ENCODE measurements at regions not wholly inside any gene's neighbourhood (a gene's known extent, or its start where the extent isn't known, plus 50 kb on each side); places are given as distances from the start of the nearest gene placed in this dataset.

DNA sequence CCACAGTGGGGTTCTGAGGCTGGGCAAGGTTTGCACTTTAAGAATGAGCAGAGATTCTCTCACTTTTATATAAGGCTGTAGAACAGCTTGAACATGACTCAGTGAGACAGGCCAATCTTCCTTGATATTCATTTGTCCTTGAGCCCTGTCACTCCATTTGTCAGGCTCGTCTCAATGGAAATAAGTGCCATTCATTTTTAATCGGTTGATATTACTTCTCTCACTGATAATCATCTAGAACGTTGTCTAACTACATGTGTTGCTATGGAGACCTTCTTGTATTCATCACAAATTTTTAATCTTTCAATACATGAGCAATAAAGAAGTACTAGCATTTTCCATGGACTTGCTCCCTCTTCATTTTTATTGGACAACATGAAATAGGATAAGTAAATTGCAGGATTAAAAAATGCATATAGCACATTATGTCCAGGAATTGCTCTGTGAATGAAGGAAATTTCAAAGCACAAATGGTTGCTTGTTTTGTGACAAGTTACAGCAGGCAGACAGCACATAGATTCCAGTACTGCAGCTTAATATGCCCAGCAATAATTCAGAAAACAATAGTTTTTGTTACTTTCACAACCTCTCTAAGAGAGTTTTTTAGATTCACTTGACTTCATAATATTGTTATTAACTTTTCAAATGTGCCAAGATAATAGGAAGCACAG is 1178.4 kb upstream of the ATXN8OS start:
- Histone ChIP-seq H3K27me3 (no peaks in the 10 kb centered on the region), H3K4me3 (no peak overlapping the region), H3K27ac (no peak overlapping the region), H3K4me1 (no peaks in the 10 kb centered on the region), H3K9me3 (no peaks in the 10 kb centered on the region), H3K36me3 (no peaks in the 10 kb centered on the region)
- intact Hi-C loops (cut with DNase I): loop anchor here in 6 of 10 donors (5.0 to 10.0 kb wide), 2 partner anchors 624 to 627 kb away; no protein-coding TSS in a partner anchor
- WGBS, 2 donors: 62 to 67% methylated on average over 3 of the region's 3 CpGs
- no peak for DNase-seq
- no peak for ATAC-seq
- TF ChIP-seq, protein P1, sequence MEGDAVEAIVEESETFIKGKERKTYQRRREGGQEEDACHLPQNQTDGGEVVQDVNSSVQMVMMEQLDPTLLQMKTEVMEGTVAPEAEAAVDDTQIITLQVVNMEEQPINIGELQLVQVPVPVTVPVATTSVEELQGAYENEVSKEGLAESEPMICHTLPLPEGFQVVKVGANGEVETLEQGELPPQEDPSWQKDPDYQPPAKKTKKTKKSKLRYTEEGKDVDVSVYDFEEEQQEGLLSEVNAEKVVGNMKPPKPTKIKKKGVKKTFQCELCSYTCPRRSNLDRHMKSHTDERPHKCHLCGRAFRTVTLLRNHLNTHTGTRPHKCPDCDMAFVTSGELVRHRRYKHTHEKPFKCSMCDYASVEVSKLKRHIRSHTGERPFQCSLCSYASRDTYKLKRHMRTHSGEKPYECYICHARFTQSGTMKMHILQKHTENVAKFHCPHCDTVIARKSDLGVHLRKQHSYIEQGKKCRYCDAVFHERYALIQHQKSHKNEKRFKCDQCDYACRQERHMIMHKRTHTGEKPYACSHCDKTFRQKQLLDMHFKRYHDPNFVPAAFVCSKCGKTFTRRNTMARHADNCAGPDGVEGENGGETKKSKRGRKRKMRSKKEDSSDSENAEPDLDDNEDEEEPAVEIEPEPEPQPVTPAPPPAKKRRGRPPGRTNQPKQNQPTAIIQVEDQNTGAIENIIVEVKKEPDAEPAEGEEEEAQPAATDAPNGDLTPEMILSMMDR (IDR thresholded peaks at IDR 0.05): no peak

DNA sequence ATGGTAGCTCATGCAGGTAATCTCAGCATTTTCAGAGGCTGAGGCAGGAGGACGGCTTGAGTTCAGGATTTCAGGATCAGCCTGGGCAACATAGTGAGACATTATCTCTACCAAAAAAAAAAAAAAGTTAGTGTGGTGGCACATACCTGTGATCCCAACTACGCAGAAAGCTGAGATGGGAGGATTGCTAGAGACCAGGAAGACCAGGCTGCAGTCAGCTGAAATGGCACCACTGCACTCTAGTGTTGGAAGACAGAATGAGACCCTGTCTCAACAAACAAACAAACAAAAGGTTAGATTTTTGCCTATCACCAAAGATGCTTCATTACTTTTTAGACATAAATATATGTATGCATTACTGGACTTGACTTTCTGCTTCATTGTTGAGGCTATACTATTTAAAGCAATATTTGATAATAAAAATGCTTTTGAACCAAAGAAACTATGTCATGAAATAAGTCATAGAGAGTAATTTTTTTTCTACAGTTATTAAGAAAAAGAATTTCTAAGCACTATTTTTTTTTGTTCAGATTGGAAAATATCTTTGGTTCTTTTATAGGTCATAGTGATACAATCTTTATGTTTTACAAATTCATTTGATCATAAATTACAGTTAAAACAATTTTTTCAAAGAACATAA is 1180.1 kb upstream of the ATXN8OS start:
- DNase-seq: no peak
- Histone ChIP-seq H3K4me1 (no peaks in the 10 kb centered on the region), H3K27me3 (no peaks in the 10 kb centered on the region), H3K36me3 (no peaks in the 10 kb centered on the region), H3K9me3 (peaks cover 0 to 8% (median 0%) of the 10 kb centered on the region in 11 donors), H3K4me3 (no peak overlapping the region), H3K27ac (no peak overlapping the region)
- TF ChIP-seq, protein P1 (IDR thresholded peaks at IDR 0.05): peak in 6 of 9 donors; percentile 18 to 38 (median 28)
- WGBS, 2 donors: 14 to 27% methylated on average over 2 of the region's 2 CpGs
- intact Hi-C loops (cut with DNase I): loop anchor here in 6 of 10 donors (5.0 to 10.0 kb wide), 2 partner anchors 623 to 625 kb away; no protein-coding TSS in a partner anchor
- ATAC-seq: no peak

DNA sequence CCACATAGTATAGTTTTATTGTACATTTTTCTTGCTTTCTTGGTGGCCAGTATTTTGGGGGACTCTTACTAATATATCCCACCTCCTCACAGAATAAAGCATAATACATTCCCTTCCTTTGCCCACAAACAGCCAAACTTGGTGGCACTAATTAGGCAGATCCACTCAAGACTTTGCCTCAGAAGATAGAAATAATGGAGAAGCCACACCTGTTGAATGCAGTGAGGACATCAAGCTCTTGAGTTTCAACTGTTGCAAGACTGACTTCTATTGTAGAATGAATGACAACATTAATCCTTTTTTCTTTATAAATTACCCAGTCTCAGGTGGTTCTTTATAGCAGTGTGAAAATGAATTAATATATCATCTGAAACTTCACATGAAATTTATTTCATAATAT is 1183.6 kb upstream of the ATXN8OS start:
- H3K4me1 ChIP-seq: no peaks in the 10 kb centered on the region
- no peaks in the 10 kb centered on the region for H3K36me3 ChIP-seq
- DNase-seq (no peak), ATAC-seq (no peak)
- H3K9me3 ChIP-seq: peaks cover 0 to 9% (median 0%) of the 10 kb centered on the region in 11 donors
- no peaks in the 10 kb centered on the region for H3K27me3 ChIP-seq
- intact Hi-C loops (cut with DNase I): loop anchor here in 4 of 10 donors (10.0 kb wide), 1 partner anchor 619 kb away; no protein-coding TSS in a partner anchor
- H3K27ac ChIP-seq: no peak overlapping the region
- TF ChIP-seq, protein P1 (IDR thresholded peaks at IDR 0.05): no peak
- H3K4me3 ChIP-seq: no peak overlapping the region

DNA sequence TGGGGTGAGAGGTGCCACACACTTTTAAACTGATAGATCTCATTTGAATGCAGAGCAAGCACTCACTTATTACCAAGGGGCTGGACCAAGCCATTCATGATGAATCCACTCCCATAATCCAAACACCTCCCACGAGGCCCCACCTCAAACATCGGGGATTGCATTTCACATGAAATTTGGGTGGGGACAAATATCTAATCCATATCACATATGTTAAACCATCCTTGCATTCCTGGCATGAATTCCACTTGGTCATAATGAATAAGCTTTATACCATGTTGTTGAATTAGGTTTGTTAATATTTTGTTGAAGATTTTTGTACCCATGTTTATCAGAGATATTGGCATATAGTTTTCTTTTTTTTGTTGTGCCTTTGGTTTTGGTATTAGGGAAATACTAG is 1198.7 kb upstream of the ATXN8OS start:
- no peak for ATAC-seq
- Histone ChIP-seq H3K9me3 (peaks cover 0 to 79% (median 21%) of the 10 kb centered on the region in 11 donors), H3K4me3 (no peak overlapping the region), H3K4me1 (no peaks in the 10 kb centered on the region), H3K27me3 (no peaks in the 10 kb centered on the region), H3K27ac (no peak overlapping the region), H3K36me3 (no peaks in the 10 kb centered on the region)
- intact Hi-C loops (cut with DNase I): no loop called here
- 80% methylated on average over 2 of the region's 2 CpGs for WGBS, 2 donors
- no peak for DNase-seq
- TF ChIP-seq, protein P1 (IDR thresholded peaks at IDR 0.05): no peak

Measured in heart right ventricle (tissue), 16 donors.